GM19372 (cell line): ENCODE measurements at regions not wholly inside any gene's neighbourhood (a gene's known extent, or its start where the extent isn't known, plus 50 kb on each side); places are given as distances from the start of the nearest gene placed in this dataset.

ENCODE experiments used
- ATAC-seq: cut with Tn5 transposase; IDR thresholded peaks from one replicate; pipeline ENCODE4 v1.9.1; 2021; ENCODE audit warnings: mild to moderate bottlenecking, low read depth, moderate library complexity; ENCODE audit not compliant: unreplicated experiment

- no peak for ATAC-seq
Measured at GRCh38 chr1:63112155-63112900, 210.0 kb upstream of the FOXD3 start.

DNA sequence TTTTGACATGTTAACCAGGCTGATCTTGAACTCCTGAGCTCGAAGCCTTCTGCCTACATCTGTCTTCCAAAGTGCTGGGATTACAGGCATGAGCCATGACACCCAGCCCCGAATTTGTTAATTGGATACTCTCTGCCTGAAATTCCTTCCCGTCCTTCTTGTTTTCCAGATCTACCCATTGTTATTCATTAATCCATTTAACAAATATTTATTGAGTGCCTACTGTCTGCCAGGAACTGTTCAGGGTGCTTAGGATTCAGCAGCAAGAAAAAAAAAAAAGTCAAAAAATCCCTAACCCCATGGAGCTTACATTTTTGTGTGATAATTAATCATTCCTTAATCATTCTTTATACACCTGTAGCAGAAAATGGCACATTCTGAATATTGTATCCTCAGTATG lies 206.8 kb upstream of the FOXD3 start:
- ATAC-seq = no peak

GRCh38 chr1:63116016-63116415 lies 206.4 kb upstream of the FOXD3 start:
- no peak for ATAC-seq

- ATAC-seq = no peak
Measured at GRCh38 chr1:63119575-63120155, 202.7 kb upstream of the FOXD3 start.

GRCh38 chr1:63122079-63122478 lies 200.3 kb upstream of the FOXD3 start:
- no peak for ATAC-seq

GRCh38 chr1:63124666-63125191 lies 197.6 kb upstream of the FOXD3 start:
- peak; percentile 83 for ATAC-seq

- no peak for ATAC-seq
Measured at GRCh38 chr1:63126104-63126503, 196.3 kb upstream of the FOXD3 start.

DNA sequence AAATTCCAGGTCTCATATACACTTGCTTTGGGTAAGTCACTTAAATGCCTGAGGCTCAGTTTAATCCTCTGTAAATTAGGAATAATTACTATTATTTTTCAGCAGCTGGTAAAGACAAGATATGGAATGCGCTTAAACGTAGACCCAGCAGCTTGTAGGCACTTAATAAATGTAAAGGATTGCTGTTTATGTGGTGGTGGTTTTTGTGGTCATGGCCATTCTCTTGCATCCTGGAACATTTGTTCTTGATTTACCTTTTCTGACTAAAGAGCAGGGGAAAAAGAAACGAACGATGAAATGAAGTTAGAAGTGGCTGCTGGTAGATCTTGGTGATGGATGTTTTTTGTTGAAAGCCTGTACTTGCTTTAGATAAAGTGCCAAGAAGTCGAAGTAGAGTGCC lies 195.0 kb upstream of the FOXD3 start:
- no peak for ATAC-seq

DNA sequence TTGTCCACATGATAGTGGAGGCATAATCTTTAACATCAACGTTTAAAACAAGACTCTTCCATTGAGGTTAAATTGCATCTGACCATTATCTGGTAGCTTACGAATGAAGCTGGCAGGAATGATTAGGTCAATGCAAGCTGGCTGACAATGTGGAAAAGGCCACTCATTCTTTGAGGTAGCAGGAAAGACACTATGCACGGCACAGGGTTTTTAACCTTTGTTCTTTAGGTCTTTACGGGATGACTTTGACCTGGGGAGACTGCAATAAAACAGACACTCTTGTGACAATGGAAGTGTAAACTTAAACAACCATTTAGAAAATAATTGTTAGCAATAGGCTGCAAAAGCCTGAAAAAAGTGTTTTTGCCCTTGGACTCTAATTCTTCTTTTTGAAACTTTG lies 193.8 kb upstream of the FOXD3 start:
- no peak for ATAC-seq

DNA sequence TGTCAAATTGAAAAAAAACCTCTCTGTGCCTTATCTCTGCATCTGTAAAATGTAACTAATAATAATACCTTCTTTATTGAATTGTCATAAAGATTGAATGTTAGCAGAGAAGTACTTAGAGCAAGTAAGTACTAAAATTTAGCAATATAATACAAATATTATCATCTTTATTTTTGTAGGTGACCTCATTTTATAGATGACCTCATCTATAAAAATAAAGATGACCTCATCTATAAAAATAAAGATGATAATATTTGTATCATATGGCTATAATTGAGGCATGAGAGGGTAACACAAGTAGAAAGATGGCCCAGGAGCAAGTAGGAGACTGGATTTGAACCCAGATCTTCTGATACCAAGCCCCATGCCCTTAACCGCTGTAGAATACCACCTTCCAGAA lies 193.2 kb upstream of the FOXD3 start:
- no peak for ATAC-seq

- no peak for ATAC-seq
Measured at GRCh38 chr1:63129855-63130254, 192.5 kb upstream of the FOXD3 start.

DNA sequence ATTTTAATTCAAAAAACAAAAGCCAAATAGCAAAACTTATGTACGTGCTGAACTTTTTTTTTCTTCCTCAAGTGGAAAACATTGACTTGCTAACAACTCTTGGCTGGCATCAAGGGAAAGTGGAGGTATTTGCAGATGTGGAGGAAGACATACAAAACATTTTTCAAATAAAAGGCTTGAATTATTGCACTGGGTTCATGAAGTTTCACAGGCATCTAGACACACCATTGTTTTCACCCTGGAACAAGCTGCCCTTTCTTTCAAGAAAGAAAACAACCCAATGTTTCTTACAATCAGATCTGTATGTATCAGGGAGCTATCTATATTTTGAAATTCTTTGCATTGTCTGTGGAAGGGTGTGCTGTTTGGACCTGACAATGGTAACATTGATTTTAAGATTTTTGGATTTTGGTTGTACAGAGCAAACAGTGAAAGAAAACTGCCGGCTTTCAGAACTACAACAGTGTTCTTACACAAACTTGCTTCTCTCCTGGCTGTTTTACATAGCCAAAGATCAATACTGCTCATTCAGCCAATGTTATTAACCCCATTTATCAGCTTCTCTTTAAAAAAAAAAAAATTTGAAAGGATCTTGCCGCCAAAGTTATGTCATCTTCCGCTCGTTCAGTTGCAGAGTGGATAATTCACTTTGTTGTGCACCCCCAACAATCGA lies 187.7 kb upstream of the FOXD3 start:
- no peak for ATAC-seq

DNA sequence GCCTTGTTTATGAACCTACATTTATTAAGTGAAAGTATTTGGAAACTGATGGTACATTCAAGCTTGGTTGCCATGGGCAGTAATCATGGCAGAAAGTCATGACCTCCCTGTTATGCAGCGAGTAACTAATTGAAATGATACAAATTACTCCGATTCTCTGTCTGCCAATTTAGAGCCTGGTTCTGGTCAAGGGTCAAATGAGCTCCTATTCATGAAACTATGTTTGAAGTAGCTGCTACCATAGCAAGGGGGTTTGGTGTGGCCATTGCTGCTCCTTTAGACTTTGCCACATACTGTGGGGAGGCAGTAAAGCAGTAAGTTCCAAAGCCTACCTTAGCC lies 187.2 kb upstream of the FOXD3 start:
- ATAC-seq = no peak

DNA sequence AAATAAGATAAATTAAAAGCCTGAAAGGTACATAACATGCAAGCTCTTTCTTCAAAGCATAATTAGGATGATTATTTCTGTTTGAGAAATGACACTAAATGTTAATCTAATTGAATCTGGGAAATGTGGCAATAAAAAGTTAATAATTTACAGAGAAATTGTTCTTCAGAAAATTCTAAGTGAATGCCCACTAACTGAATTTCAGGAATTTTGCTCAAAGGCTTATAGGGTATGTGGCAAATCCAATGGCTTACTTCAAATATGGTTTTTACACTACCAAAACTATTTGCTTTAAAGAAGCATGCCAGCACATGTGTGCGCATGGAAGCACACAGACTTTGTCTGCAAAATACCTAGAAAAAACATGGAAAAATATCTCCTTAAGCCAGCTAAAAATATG lies 186.6 kb upstream of the FOXD3 start:
- ATAC-seq = no peak

- no peak for ATAC-seq
Measured at GRCh38 chr1:63142001-63142400, 180.4 kb upstream of the FOXD3 start.

DNA sequence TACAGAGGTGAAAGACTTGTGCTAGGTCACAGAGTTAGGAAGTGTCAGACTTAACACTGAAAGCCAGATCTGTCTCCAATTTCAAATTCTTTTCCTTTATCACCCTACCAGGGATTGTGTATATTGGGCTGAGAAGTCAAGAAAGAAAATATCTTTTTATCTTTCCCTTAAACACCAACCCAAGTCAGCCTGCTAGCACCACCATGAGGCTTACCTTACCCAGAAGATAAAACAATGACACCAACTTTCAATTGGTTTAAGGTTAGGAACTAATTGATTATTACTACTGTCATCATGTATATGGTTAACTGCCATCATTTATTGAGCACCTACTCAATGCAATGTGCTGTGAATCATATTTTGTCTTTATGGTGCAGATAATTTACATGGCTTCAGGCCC lies 178.9 kb upstream of the FOXD3 start:
- no peak for ATAC-seq

DNA sequence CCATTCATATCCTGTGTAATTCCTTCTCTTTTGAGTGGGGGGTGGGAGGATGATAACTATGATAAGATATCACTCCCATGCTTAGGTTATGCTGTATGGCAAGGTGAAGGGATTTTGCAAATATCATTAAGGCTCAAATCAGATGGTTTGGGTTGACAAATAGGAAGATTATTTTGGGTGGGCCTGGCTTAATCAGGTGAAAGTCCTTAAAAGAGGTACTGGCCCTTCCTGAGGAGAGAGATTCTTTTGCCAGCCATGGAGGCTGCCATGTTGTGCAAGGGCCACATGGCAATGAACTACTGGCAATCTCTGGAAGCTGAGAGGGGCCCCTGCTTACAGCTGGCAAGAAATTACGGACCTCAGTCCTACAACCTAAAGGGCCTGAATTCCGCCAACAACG lies 174.6 kb upstream of the FOXD3 start:
- ATAC-seq = no peak

DNA sequence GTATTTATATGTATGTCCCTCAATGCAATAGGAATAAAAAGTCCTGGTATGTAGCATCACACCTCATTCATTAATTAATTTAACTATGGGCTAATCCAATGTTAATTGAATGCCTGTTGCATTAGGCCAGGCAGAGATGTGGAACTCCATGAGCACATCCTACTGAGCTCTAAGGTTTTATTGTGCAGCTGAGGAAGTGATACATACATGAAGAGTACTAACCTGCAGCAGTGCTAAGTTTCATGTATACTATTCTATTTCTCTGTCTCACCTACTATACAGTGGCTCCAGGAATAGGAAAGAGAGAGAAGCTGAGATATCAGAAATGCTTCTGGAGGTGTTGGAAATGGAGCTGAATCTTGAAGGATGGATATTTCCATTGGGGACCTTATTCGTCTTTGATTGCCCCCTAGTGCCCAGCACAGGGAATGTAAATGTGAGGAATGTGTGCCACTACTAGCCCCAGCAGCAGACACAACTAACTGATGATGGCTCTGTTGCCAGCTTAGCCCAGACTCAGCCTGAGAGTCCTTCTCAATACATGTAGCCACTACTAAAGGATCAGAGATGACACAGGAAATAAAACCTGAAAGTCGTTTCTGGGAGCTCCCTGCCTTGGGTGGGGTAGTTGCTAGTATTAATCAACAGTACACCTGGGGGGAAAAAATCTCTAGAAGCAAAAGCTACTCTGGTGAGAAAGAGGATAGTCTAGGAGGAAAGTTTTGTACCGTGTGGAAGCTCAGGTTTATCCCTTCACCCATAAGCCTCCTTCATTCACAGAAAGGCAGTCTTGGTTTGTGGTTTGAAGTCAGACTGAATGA lies 173.3 kb upstream of the FOXD3 start:
- no peak for ATAC-seq

GRCh38 chr1:63152572-63152971 lies 169.8 kb upstream of the FOXD3 start:
- ATAC-seq = no peak

- no peak for ATAC-seq
Measured at GRCh38 chr1:63155437-63155836, 166.9 kb upstream of the FOXD3 start.

DNA sequence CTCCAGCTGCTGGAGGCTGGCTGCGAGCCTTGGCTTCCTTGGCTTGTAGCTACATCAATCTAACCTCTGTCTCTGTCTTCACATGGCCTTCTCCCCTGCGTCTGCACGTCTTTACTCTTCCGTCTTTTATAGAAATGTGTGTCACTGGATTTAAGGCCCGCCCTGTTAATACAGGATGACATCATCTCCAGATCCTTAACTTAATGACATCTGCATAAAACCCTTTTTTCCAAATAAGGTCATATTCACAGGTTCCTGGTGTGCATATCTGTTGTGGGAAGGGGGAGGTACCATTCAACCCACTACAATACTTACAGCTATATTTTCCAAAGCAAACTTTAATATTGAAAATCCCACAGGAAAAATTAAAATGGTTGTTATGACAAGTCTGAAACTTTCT lies 165.3 kb upstream of the FOXD3 start:
- ATAC-seq = no peak
